Choroid plexus epithelial cell (primary cell): ENCODE measurements at regions not wholly inside any gene's neighbourhood (a gene's known extent, or its start where the extent isn't known, plus 50 kb on each side); places are given as distances from the start of the nearest gene placed in this dataset.

ENCODE experiments used
- DNase-seq: peaks from one replicate; pipeline ENCODE4 v3.0.0-alpha.2; 2010; ENCODE audit warnings: low read depth
- H3K4me3 ChIP-seq: 2 replicates; pipeline ENCODE4 v1.5.1; 2011; ENCODE audit warnings: low read depth, mild to moderate bottlenecking, control low read depth, low read length, moderate library complexity
- CTCF ChIP-seq: conservative IDR thresholded peaks from 2 replicates; pipeline ENCODE4 v1.5.1; 2011; ENCODE audit warnings: low read depth, mild to moderate bottlenecking, control low read depth, inconsistent platforms, low read length, moderate library complexity

GRCh38 chr3:170780955-170781354 is 89.0 kb downstream of the RPL22L1 start:
- H3K4me3 ChIP-seq: no peak overlapping the region
- peak; percentile 63 for DNase-seq

GRCh38 chr3:170780471-170780870 is 89.5 kb downstream of the RPL22L1 start:
- DNase-seq: no peak
- H3K4me3 ChIP-seq: no peak overlapping the region
- TF ChIP-seq CTCF: no peak

More at GRCh38 chr3:170780955-170781354, 89.0 kb downstream of the RPL22L1 start:
- no peak for TF ChIP-seq CTCF

GRCh38 chr3:170778240-170779217 is 91.5 kb downstream of the RPL22L1 start:
- TF ChIP-seq CTCF: no peak
- no peak overlapping the region for H3K4me3 ChIP-seq
- no peak for DNase-seq

GRCh38 chr3:170777564-170777926 is 92.5 kb downstream of the RPL22L1 start:
- no peak overlapping the region for H3K4me3 ChIP-seq
- TF ChIP-seq CTCF: no peak
- no peak for DNase-seq

- no peak for DNase-seq
- H3K4me3 ChIP-seq: no peak overlapping the region
- no peak for TF ChIP-seq CTCF
Measured at GRCh38 chr3:170776887-170777563, 93.0 kb downstream of the RPL22L1 start.

GRCh38 chr3:170773682-170774425 is 96.1 kb downstream of the RPL22L1 start:
- TF ChIP-seq CTCF: no peak
- DNase-seq: no peak
- H3K4me3 ChIP-seq: no peak overlapping the region
